RCC 7860 (cell line): ENCODE measurements at regions not wholly inside any gene's neighbourhood (a gene's known extent, or its start where the extent isn't known, plus 50 kb on each side); places are given as distances from the start of the nearest gene placed in this dataset.
"Not testable (repeated sequence)": the region's sequence is repeated elsewhere in the genome, so short reads cannot be mapped to it uniquely, and the experiment has no call there.

Experiments
- DNase-seq: peaks from one replicate; pipeline ENCODE4 v3.0.0-alpha.2; 2015; ENCODE audit warnings: low spot score
- FAIRE-seq: peaks from 2 replicates; lab custom pipeline; 2012; peaks lifted over from hg19 to GRCh38; lab: Jason Lieb, UNC

DNA sequence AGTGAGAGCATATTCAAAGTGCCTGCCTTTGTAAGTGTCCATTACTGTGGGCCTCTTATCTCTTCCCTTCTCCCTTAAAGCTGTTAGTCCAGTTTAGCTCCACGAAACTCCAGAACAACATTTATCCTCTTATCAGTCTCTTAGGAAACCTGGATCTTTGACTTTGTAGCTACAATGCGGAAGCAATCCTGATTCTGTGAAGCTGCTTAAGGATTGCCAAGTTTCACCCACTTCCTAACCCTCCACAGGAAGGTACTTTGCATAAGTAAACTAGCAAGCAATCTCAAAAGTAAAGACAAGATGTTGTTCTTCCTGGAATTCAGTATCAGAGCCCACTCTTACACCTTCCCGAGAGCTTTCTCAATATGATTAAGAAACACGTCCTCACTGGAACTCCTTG is 164.9 kb upstream of the USP25 start:
- FAIRE-seq (no peak), DNase-seq (no peak)

DNA sequence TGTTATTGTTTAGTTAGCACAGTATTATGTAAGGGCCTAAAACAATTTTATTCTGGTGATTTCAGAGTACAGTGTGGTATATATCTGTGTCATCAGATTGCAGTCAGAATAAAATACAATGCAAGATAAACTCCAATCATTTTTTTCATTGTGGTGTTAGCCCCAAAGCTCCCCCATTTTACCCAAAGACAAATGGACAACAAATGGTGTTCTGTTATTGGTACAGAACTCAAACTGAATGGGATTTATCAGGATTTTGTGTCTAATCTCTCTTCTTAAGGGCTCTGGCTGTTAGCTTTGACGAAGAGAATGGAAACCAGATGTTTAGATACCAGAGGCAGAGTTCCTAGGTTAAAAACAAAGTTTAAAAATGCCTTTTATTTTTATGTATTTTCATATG is 163.1 kb upstream of the USP25 start:
- DNase-seq (no peak), FAIRE-seq (no peak)

- no peak for FAIRE-seq
- DNase-seq = no peak
Observed at GRCh38 chr21:15567191-15567590, 162.6 kb upstream of the USP25 start.

DNA sequence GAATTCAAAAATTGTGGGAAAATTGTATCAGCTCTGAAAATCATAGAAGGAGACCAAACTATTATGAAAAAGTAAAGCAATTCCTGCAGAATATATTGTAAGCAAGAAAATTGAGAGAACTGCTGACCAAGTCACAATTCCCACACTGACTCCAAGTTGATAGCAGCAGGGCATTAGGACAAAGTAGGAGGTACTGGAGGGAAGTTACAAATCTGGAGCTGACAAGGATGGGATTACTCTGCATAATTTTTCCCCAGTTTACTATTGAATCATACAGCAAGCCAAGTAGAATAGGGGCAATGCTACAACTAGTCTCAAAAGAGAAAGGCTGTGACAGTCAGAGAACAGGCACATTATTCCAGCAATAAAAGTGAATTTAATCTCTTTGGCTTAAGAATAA is 161.3 kb upstream of the USP25 start:
- no peak for DNase-seq
- FAIRE-seq = no peak

GRCh38 chr21:15586752-15587427 is 142.9 kb upstream of the USP25 start:
- DNase-seq (no peak), FAIRE-seq (no peak)

GRCh38 chr21:15592271-15592860 is 137.4 kb upstream of the USP25 start:
- FAIRE-seq (peak; percentile 81), DNase-seq (peak; percentile 37)

GRCh38 chr21:15592957-15593356 is 136.8 kb upstream of the USP25 start:
- FAIRE-seq = no peak
- DNase-seq = no peak

DNA sequence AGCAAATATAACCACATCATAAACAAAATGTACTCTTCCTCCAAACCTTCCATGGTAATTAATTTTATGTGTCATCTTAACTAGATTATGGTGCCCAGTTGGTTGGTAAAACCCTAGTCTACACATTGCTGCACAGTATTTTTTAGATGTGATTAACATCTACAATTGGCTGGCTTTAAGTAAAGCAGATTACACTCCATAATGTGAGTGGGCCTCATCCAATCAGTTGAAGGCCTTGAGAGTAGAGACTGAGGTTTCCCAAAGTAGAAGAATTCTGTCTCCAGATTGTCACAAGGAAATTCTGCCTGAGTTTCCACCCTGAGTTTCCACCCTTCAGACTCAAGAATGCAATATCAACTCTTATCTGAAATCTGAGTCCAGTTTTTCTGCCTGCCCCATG is 128.4 kb upstream of the USP25 start:
- DNase-seq = no peak
- FAIRE-seq = no peak

GRCh38 chr21:15604413-15604812 is 125.4 kb upstream of the USP25 start:
- FAIRE-seq = no peak
- DNase-seq = no peak

DNA sequence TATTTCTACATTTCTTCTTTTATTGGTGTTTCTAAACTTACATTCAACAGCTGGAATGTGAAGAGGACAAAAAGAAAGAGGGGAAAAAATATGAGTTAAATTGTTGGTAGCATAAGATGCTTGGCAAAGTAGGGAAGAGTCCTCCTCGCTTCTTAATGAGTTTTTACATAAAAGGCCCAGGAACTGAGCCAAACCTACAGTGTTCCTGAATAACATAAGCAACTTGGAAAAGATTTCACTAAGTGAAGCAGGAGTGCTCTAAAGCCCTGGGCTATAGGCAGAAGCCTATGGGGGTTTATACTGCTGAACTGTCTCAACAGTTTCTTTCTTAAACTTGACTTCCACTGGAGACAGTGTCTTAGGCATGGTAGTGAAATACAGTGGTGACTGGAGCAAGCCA is 115.0 kb upstream of the USP25 start:
- DNase-seq = no peak
- no peak for FAIRE-seq

DNA sequence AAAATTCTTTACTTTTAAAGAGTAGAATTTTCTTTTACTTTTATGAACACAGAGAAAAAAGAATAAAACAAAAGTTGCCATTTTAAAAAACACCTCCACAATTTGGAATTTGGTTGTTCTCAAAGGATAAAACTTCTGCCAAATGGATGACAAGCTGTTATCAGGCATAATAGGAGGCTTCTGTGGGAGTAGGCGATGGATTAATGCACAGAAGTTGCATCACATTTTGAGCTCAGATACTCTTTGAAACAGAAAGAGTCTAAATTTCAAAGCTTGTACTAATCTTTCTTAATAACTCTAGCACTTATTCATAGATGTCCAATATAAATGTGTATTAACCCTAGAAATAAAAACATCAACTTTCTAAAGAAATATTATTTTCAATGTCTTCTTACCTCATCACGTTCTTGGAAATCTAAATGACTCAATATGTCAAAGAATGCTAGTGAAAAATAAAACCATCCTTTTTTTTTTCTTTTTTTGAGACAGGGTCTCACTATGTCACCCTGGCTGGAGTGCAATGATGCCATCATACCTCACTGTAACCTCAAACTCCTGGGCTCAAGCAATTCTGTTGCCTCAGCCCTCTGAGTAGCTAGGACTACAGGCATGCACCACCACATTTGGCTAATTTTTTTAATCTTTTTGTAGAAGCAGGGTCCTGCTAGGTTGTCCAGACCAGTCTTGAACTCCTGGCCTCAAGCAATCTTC is 112.8 kb upstream of the USP25 start:
- DNase-seq (no peak), FAIRE-seq (no peak)

DNA sequence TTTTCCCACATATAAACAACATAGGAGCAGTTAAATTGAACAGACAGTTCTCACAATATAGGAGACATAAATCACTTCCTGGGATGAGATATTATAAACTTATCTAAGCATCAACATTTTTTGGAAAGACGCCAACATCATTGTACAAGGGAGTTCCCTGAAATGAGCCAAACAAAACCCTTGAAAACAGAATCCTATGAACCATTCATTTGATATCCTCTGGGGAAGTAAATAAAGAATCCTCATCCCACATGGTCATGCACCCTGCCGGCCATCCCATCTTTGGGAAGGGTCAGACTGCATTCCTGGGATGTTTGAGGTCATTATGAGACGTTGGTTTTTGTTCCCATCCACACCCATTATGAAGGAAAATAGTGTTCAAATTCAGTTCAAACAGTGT is 111.8 kb upstream of the USP25 start:
- FAIRE-seq (no peak), DNase-seq (peak; percentile 34)

GRCh38 chr21:15620892-15621291 is 108.9 kb upstream of the USP25 start:
- DNase-seq = no peak
- FAIRE-seq = no peak

GRCh38 chr21:15624646-15625045 is 105.1 kb upstream of the USP25 start:
- DNase-seq (no peak), FAIRE-seq (no peak)

GRCh38 chr21:15625363-15625762 is 104.4 kb upstream of the USP25 start:
- FAIRE-seq (no peak), DNase-seq (no peak)

DNA sequence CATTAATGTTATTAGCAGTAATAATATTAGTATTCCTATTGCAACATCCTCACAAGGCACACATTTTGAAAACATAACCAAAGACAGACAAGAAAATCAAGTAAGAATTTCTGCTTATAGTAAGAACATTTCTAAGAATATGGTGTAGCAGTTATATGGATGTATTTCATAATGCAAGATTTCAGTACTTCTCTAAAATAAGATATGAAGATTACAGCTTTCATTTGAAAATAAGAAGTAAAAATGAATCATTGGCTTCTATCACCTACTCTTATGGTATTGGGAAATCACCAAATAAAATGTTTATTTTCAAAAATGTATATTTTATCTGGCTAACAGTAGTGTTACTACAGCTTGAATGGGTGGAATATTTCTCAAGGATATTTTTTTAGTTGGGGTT is 103.8 kb upstream of the USP25 start:
- DNase-seq = no peak
- FAIRE-seq = peak; percentile 10

GRCh38 chr21:15627011-15627410 is 102.8 kb upstream of the USP25 start:
- no peak for FAIRE-seq
- no peak for DNase-seq

DNA sequence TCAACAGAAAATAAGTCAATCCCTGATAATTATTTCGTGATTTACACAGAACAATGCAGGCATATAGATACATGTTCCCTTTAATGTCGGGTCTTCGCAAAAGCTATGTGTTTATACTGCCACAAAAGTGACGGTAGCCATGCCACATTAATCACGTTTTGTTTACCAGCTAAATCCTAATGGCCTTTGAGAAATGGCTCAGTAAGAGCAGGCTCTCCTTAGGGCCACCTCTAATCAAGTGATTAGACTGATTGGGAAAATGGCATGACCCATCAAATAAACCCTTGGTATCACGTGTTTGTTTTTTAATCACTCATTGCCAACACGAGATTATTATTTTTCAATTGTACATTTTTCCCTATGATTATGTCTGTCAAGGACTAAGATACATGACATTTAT is 102.0 kb upstream of the USP25 start:
- no peak for DNase-seq
- no peak for FAIRE-seq

GRCh38 chr21:15631342-15631741 is 98.4 kb upstream of the USP25 start:
- DNase-seq (no peak), FAIRE-seq (no peak)

GRCh38 chr21:15634541-15634940 is 95.2 kb upstream of the USP25 start:
- not testable (repeated sequence) for FAIRE-seq

GRCh38 chr21:15638856-15639549 is 90.8 kb upstream of the USP25 start:
- no peak for DNase-seq
- no peak for FAIRE-seq

More at GRCh38 chr21:15634541-15634940, 95.2 kb upstream of the USP25 start:
- not testable (repeated sequence) for DNase-seq

GRCh38 chr21:15640113-15640512 is 89.7 kb upstream of the USP25 start:
- not testable (repeated sequence) for FAIRE-seq, DNase-seq
